GM18858 (cell line): ENCODE measurements at regions not wholly inside any gene's neighbourhood (a gene's known extent, or its start where the extent isn't known, plus 50 kb on each side); places are given as distances from the start of the nearest gene placed in this dataset.
"Not testable (repeated sequence)": the region's sequence is repeated elsewhere in the genome, so short reads cannot be mapped to it uniquely, and the experiment has no call there.

Experiments
- ATAC-seq: cut with Tn5 transposase; IDR thresholded peaks from one replicate; pipeline ENCODE4 v1.9.1; 2021; ENCODE audit not compliant: unreplicated experiment

- ATAC-seq, result no peak
Measured at GRCh38 chr13:62137629-62138405, 722.2 kb upstream of the PCDH20 start.

GRCh38 chr13:62131604-62132003 is 716.0 kb upstream of the PCDH20 start:
- no peak for ATAC-seq

- ATAC-seq, result no peak
Measured at GRCh38 chr13:62130062-62130970, 714.7 kb upstream of the PCDH20 start.

- ATAC-seq, result no peak
Measured at GRCh38 chr13:62129000-62129551, 713.4 kb upstream of the PCDH20 start.

- no peak for ATAC-seq
Measured at GRCh38 chr13:62126400-62126799, 710.8 kb upstream of the PCDH20 start.

GRCh38 chr13:62125451-62125850 is 709.8 kb upstream of the PCDH20 start:
- ATAC-seq, result no peak

GRCh38 chr13:62123409-62123808 is 707.8 kb upstream of the PCDH20 start:
- no peak for ATAC-seq

- no peak for ATAC-seq
Measured at GRCh38 chr13:62122434-62122833, 706.8 kb upstream of the PCDH20 start.

GRCh38 chr13:62119739-62120700 is 704.4 kb upstream of the PCDH20 start:
- no peak for ATAC-seq

GRCh38 chr13:62115831-62116230 is 700.2 kb upstream of the PCDH20 start:
- ATAC-seq, result no peak

- no peak for ATAC-seq
Measured at GRCh38 chr13:62113179-62113578, 697.5 kb upstream of the PCDH20 start.

- ATAC-seq, result no peak
Measured at GRCh38 chr13:62110079-62110478, 694.4 kb upstream of the PCDH20 start.

GRCh38 chr13:62104136-62104535 is 688.5 kb upstream of the PCDH20 start:
- not testable (repeated sequence) for ATAC-seq

GRCh38 chr13:62096652-62097051 is 681.0 kb upstream of the PCDH20 start:
- no peak for ATAC-seq

GRCh38 chr13:62094932-62095331 is 679.3 kb upstream of the PCDH20 start:
- no peak for ATAC-seq

- no peak for ATAC-seq
Measured at GRCh38 chr13:62093984-62094780, 678.5 kb upstream of the PCDH20 start.

- no peak for ATAC-seq
Measured at GRCh38 chr13:62092949-62093348, 677.3 kb upstream of the PCDH20 start.

GRCh38 chr13:62092536-62092935 is 676.9 kb upstream of the PCDH20 start:
- no peak for ATAC-seq

- no peak for ATAC-seq
Measured at GRCh38 chr13:62088165-62088564, 672.5 kb upstream of the PCDH20 start.

- no peak for ATAC-seq
Measured at GRCh38 chr13:62087124-62087523, 671.5 kb upstream of the PCDH20 start.
